GM12891 (cell line): ENCODE measurements at regions not wholly inside any gene's neighbourhood (a gene's known extent, or its start where the extent isn't known, plus 50 kb on each side); places are given as distances from the start of the nearest gene placed in this dataset.

Experiments
- POLR2A ChIP-seq: IDR thresholded peaks from 2 replicates; pipeline ENCODE4 v1.6.1; 2011; ENCODE audit warnings: low read depth, low read length, control low read depth
- POLR2AphosphoS5 ChIP-seq: IDR thresholded peaks from 2 replicates; pipeline ENCODE4 v1.6.1; 2011; ENCODE audit warnings: low read depth, low read length, control low read depth
- TAF1 ChIP-seq: IDR thresholded peaks from 2 replicates; pipeline ENCODE4 v1.6.1; 2011; ENCODE audit warnings: low read depth, low read length, control low read depth

GRCh38 chr4:24218566-24218965 is 328.7 kb upstream of the PPARGC1A start:
- TF ChIP-seq POLR2A (no peak), POLR2AphosphoS5 (no peak), TAF1 (no peak)
